ENCODE measurements at regions not wholly inside any gene's neighbourhood (a gene's known extent, or its start where the extent isn't known, plus 50 kb on each side); places are given as distances from the start of the nearest gene placed in this dataset.

GRCh38 chr20:17012546-17013226 lies 214.2 kb upstream of the PCSK2 start:
- TF ChIP-seq CTCF (conservative IDR thresholded peaks at IDR 0.05) (no peak), ZFX (IDR thresholded peaks at IDR 0.05) (no peak)
- H3K27ac ChIP-seq, result no peak overlapping the region

- TF ChIP-seq ZFX (IDR thresholded peaks at IDR 0.05) (no peak), CTCF (conservative IDR thresholded peaks at IDR 0.05) (no peak)
- no peak overlapping the region for H3K27ac ChIP-seq
These were observed 212.6 kb upstream of the PCSK2 start for GRCh38 chr20:17014217-17014616.

- no peak for TF ChIP-seq ZFX (IDR thresholded peaks at IDR 0.05)
These were observed 212.0 kb upstream of the PCSK2 start for GRCh38 chr20:17014756-17015366.

GRCh38 chr20:17017232-17017631 lies 209.6 kb upstream of the PCSK2 start:
- no peak overlapping the region for H3K27ac ChIP-seq
- TF ChIP-seq CTCF (conservative IDR thresholded peaks at IDR 0.05) (no peak), ZFX (IDR thresholded peaks at IDR 0.05) (no peak)

More at GRCh38 chr20:17014756-17015366, 212.0 kb upstream of the PCSK2 start:
- H3K27ac ChIP-seq, result no peak overlapping the region

- TF ChIP-seq CTCF (conservative IDR thresholded peaks at IDR 0.05) (no peak), ZFX (IDR thresholded peaks at IDR 0.05) (no peak)
- H3K27ac ChIP-seq, result no peak overlapping the region
These were observed 205.4 kb upstream of the PCSK2 start for GRCh38 chr20:17021481-17021880.

- H3K27ac ChIP-seq, result no peak overlapping the region
- TF ChIP-seq ZFX (IDR thresholded peaks at IDR 0.05) (no peak), CTCF (conservative IDR thresholded peaks at IDR 0.05) (no peak)
These were observed 203.8 kb upstream of the PCSK2 start for GRCh38 chr20:17023036-17023435.

GRCh38 chr20:17023806-17024205 lies 203.0 kb upstream of the PCSK2 start:
- no peak overlapping the region for H3K27ac ChIP-seq
- TF ChIP-seq CTCF (conservative IDR thresholded peaks at IDR 0.05), result no peak
- TF ChIP-seq ZFX (IDR thresholded peaks at IDR 0.05), result no peak
